NOMO-1 (cell line): ENCODE measurements at regions not wholly inside any gene's neighbourhood (a gene's known extent, or its start where the extent isn't known, plus 50 kb on each side); places are given as distances from the start of the nearest gene placed in this dataset.

Experiments used
- DNase-seq, 2 experiments: peaks; one replicate each; lab custom pipeline; 2025; ENCODE audit not compliant: unreplicated experiment in 2 of 2; lab: John Stamatoyannopoulos, UW

GRCh38 chr1:56418151-56418631 lies 161.2 kb downstream of the PLPP3 start:
- DNase-seq, result no peak

GRCh38 chr1:56417646-56418045 lies 161.7 kb downstream of the PLPP3 start:
- no peak for DNase-seq

GRCh38 chr1:56416495-56416894 lies 162.9 kb downstream of the PLPP3 start:
- DNase-seq, result no peak

GRCh38 chr1:56415720-56416119 lies 163.6 kb downstream of the PLPP3 start:
- DNase-seq, result no peak

- no peak for DNase-seq
Measured at GRCh38 chr1:56415258-56415657, 164.1 kb downstream of the PLPP3 start.

- DNase-seq, result no peak
Measured at GRCh38 chr1:56414728-56415224, 164.6 kb downstream of the PLPP3 start.

GRCh38 chr1:56413671-56414199 lies 165.6 kb downstream of the PLPP3 start:
- no peak for DNase-seq

- DNase-seq, result no peak
Measured at GRCh38 chr1:56411484-56412180, 167.7 kb downstream of the PLPP3 start.

GRCh38 chr1:56411021-56411420 lies 168.3 kb downstream of the PLPP3 start:
- no peak for DNase-seq

GRCh38 chr1:56410405-56410804 lies 169.0 kb downstream of the PLPP3 start:
- DNase-seq, result no peak

GRCh38 chr1:56409112-56409691 lies 170.2 kb downstream of the PLPP3 start:
- no peak for DNase-seq

GRCh38 chr1:56406821-56407220 lies 172.5 kb downstream of the PLPP3 start:
- DNase-seq, result no peak

GRCh38 chr1:56404561-56405030 lies 174.8 kb downstream of the PLPP3 start:
- DNase-seq, result no peak

GRCh38 chr1:56404066-56404465 lies 175.3 kb downstream of the PLPP3 start:
- DNase-seq, result no peak

- DNase-seq, result no peak
Measured at GRCh38 chr1:56403321-56403720, 176.0 kb downstream of the PLPP3 start.

- DNase-seq, result no peak
Measured at GRCh38 chr1:56401191-56401590, 178.2 kb downstream of the PLPP3 start.

- DNase-seq, result no peak
Measured at GRCh38 chr1:56400526-56400925, 178.8 kb downstream of the PLPP3 start.

GRCh38 chr1:56399795-56400194 lies 179.6 kb downstream of the PLPP3 start:
- no peak for DNase-seq

GRCh38 chr1:56399326-56399725 lies 180.0 kb downstream of the PLPP3 start:
- DNase-seq, result no peak

- DNase-seq, result no peak
Measured at GRCh38 chr1:56397811-56398231, 181.5 kb downstream of the PLPP3 start.

- no peak for DNase-seq
Measured at GRCh38 chr1:56397409-56397808, 182.0 kb downstream of the PLPP3 start.

- no peak for DNase-seq
Measured at GRCh38 chr1:56396581-56396980, 182.8 kb downstream of the PLPP3 start.
